Keratinocyte (primary cell): ENCODE measurements at regions not wholly inside any gene's neighbourhood (a gene's known extent, or its start where the extent isn't known, plus 50 kb on each side); places are given as distances from the start of the nearest gene placed in this dataset.

Experiments
- DNase-seq: peaks from one replicate; pipeline ENCODE4 v3.0.0-alpha.2; 2011; ENCODE audit warnings: low read depth, missing footprints, low spot score
- FAIRE-seq: peaks from 2 replicates; lab custom pipeline; 2011; peaks lifted over from hg19 to GRCh38; lab: Jason Lieb, UNC
- H2AFZ ChIP-seq: 2 replicates; pipeline ENCODE4 v1.6.0; 2012; ENCODE audit warnings: low read length, control low read depth, inconsistent platforms; ENCODE audit not compliant: control insufficient read depth
- H3K27ac ChIP-seq: 2 replicates; pipeline ENCODE4 v1.5.1; 2011; ENCODE audit warnings: low read length; ENCODE audit not compliant: control insufficient read depth, insufficient read depth
- H3K27me3 ChIP-seq: 3 replicates; pipeline ENCODE4 v1.6.0; 2011; ENCODE audit warnings: low read length; ENCODE audit not compliant: control insufficient read depth, insufficient read depth; ENCODE audit errors: extremely low read depth
- H3K36me3 ChIP-seq, 2 experiments: 2 replicates in 1 of 2; 3 replicates in 1 of 2; pipeline ENCODE4 v1.5.1; 2011; ENCODE audit warnings: low read length in 2 of 2, mild to moderate bottlenecking in 1 of 2; ENCODE audit not compliant: control insufficient read depth in 2 of 2, insufficient read depth in 2 of 2; ENCODE audit errors: extremely low read depth in 1 of 2
- H3K4me1 ChIP-seq: 3 replicates; pipeline ENCODE4 v1.5.1; 2011; ENCODE audit warnings: low read length; ENCODE audit not compliant: control insufficient read depth, insufficient read depth; ENCODE audit errors: extremely low read depth
- H3K4me2 ChIP-seq: 3 replicates; pipeline ENCODE4 v1.6.0; 2011; ENCODE audit warnings: low read depth, low read length; ENCODE audit not compliant: control insufficient read depth, insufficient read depth; ENCODE audit errors: extremely low read depth
- H3K4me3 ChIP-seq, 3 experiments: fragments of 200-600 bp in 1 of 3; sonication (generic) in 1 of 3; 2 replicates in 2 of 3; 3 replicates in 1 of 3; pipeline ENCODE4 v1.5.1; 2011 to 2016; ENCODE audit warnings: low read length in 3 of 3, mild to moderate bottlenecking in 3 of 3, control low read depth in 2 of 3, inconsistent platforms in 1 of 3, low read depth in 1 of 3, mixed read lengths in 1 of 3, mixed run types in 1 of 3, moderate library complexity in 1 of 3; ENCODE audit not compliant: control insufficient read depth in 2 of 3, insufficient read depth in 2 of 3; ENCODE audit errors: extremely low read depth in 1 of 3
- H3K79me2 ChIP-seq: 2 replicates; pipeline ENCODE4 v1.6.0; 2012; ENCODE audit warnings: low read length; ENCODE audit not compliant: control insufficient read depth, insufficient read depth
- H3K9ac ChIP-seq: 3 replicates; pipeline ENCODE4 v1.6.0; 2011; ENCODE audit warnings: low read length; ENCODE audit not compliant: control insufficient read depth, insufficient read depth; ENCODE audit errors: extremely low read depth
- H3K9me1 ChIP-seq: 3 replicates; pipeline ENCODE4 v1.6.0; 2011; ENCODE audit warnings: low read length; ENCODE audit not compliant: control insufficient read depth, insufficient read depth; ENCODE audit errors: extremely low read depth
- H3K9me3 ChIP-seq: 2 replicates; pipeline ENCODE4 v1.5.1; 2012; ENCODE audit warnings: low read depth, low read length; ENCODE audit not compliant: control insufficient read depth
- H4K20me1 ChIP-seq: 3 replicates; pipeline ENCODE4 v1.6.0; 2011; ENCODE audit warnings: low read length; ENCODE audit not compliant: control insufficient read depth, insufficient read depth; ENCODE audit errors: extremely low read depth
- CTCF ChIP-seq, 3 experiments: IDR thresholded peaks in 1 of 3; conservative IDR thresholded peaks in 1 of 3; optimal IDR thresholded peaks in 1 of 3; 2 replicates in 2 of 3; 3 replicates in 1 of 3; pipeline versions ENCODE3 to v1.5.1; 2011; ENCODE audit warnings: low read length in 3 of 3, mild to moderate bottlenecking in 3 of 3, moderate library complexity in 2 of 3, control low read depth in 1 of 3, inconsistent platforms in 1 of 3; ENCODE audit not compliant: insufficient read depth in 2 of 3; ENCODE audit errors: extremely low read depth in 1 of 3
- EZH2 ChIP-seq: IDR thresholded peaks from one replicate; pipeline ENCODE4 v1.6.1; 2012; ENCODE audit warnings: inconsistent platforms, mild to moderate bottlenecking, low read length, moderate library complexity
- dilution Hi-C: fragments of 300-500 bp; cut with MboI; formaldehyde crosslinking; loops from one replicate; pipeline ENCODE4 v1.7.0; 2020; ENCODE audit warnings: low sequenced_read_pairs; ENCODE audit not compliant: extremely low pct_ligation_motif_present

- Histone ChIP-seq H3K4me3 (no peak overlapping the region), H3K79me2 (no peaks in the 10 kb centered on the region), H2AFZ (no peak overlapping the region), H4K20me1 (no peaks in the 10 kb centered on the region), H3K9me1 (no peaks in the 10 kb centered on the region), H3K9ac (no peak overlapping the region), H3K4me1 (no peaks in the 10 kb centered on the region), H3K4me2 (no peak overlapping the region), H3K36me3 (no peaks in the 10 kb centered on the region), H3K9me3 (no peaks in the 10 kb centered on the region), H3K27ac (no peak overlapping the region), H3K27me3 (no peaks in the 10 kb centered on the region)
- dilution Hi-C loops = no loop called here
- FAIRE-seq = no peak
- DNase-seq = no peak
- TF ChIP-seq EZH2 (no peak), CTCF (optimal IDR thresholded peaks at IDR 0.05 in 1 of 3, IDR thresholded peaks at IDR 0.05 in 1 of 3, conservative IDR thresholded peaks at IDR 0.05 in 1 of 3; ENCODE audit: extremely low read depth in 1 of 3, insufficient read depth in 2 of 3, low read length in 3 of 3) (no peak)
These were observed 60.1 kb upstream of the RALGAPA2 start for GRCh38 chr20:20772497-20773085.

GRCh38 chr20:20768202-20768815 lies 55.9 kb upstream of the RALGAPA2 start:
- Histone ChIP-seq H3K4me3 (no peak overlapping the region), H3K79me2 (no peaks in the 10 kb centered on the region), H3K9ac (no peak overlapping the region), H3K36me3 (no peaks in the 10 kb centered on the region), H3K4me1 (no peaks in the 10 kb centered on the region), H3K9me3 (no peaks in the 10 kb centered on the region), H3K27me3 (no peaks in the 10 kb centered on the region), H3K27ac (no peak overlapping the region), H4K20me1 (no peaks in the 10 kb centered on the region), H3K9me1 (no peaks in the 10 kb centered on the region), H2AFZ (no peak overlapping the region), H3K4me2 (no peak overlapping the region)
- no peak for FAIRE-seq
- TF ChIP-seq CTCF (optimal IDR thresholded peaks at IDR 0.05 in 1 of 3, IDR thresholded peaks at IDR 0.05 in 1 of 3, conservative IDR thresholded peaks at IDR 0.05 in 1 of 3; ENCODE audit: extremely low read depth in 1 of 3, insufficient read depth in 2 of 3, low read length in 3 of 3) (no peak), EZH2 (no peak)
- dilution Hi-C loops = no loop called here
- no peak for DNase-seq
